Vagina (tissue), 2 donors: ENCODE measurements at regions not wholly inside any gene's neighbourhood (a gene's known extent, or its start where the extent isn't known, plus 50 kb on each side); places are given as distances from the start of the nearest gene placed in this dataset.

Source experiments
- CTCF ChIP-seq, 3 experiments: fragments of 450-650 bp in 2 of 3; fragments of 200-600 bp in 1 of 3; sonication (generic) in 1 of 3; IDR thresholded peaks; one replicate each; pipeline ENCODE4 v1.5.1; 2017 to 2019; ENCODE audit warnings: antibody characterized with exemption in 3 of 3, mild to moderate bottlenecking in 2 of 3, moderate library complexity in 2 of 3
- POLR2AphosphoS5 ChIP-seq, 2 donors: sonication (generic); formaldehyde crosslinking; IDR thresholded peaks; one replicate each; pipeline ENCODE4 v1.9.0; 2017; ENCODE audit warnings: antibody characterized with exemption in 2 of 2, mild to moderate bottlenecking in 2 of 2, low read depth in 1 of 2; ENCODE audit not compliant: insufficient read depth in 1 of 2

- TF ChIP-seq POLR2AphosphoS5 (IDR thresholded peaks at IDR 0.05; ENCODE audit: insufficient read depth in 1 of 2, low read depth in 1 of 2) (no peak), CTCF (IDR thresholded peaks at IDR 0.05) (no peak)
These were observed 809.5 kb upstream of the GOT2 start for GRCh38 chr16:59543641-59544040.
